WTC11 (cell line): ENCODE measurements at regions not wholly inside any gene's neighbourhood (a gene's known extent, or its start where the extent isn't known, plus 50 kb on each side); places are given as distances from the start of the nearest gene placed in this dataset.

ENCODE experiments used
- ATAC-seq: fragments of 200-7000 bp; cut with Tn5 transposase; 2 replicates; pipeline ENCODE4 v1.10.0; 2021; ENCODE audit warnings: mild to moderate bottlenecking, moderate library complexity
- CTCF ChIA-PET: fragments of 300-600 bp; sonication (Branson Sonifier 250); formaldehyde crosslinking; loops from one replicate; lab custom pipeline; 2021; ENCODE audit warnings: antibody characterized with exemption; lab: Charles Lee
- POLR2A ChIA-PET: fragments of 350-600 bp; sonication (Branson Sonifier 250); formaldehyde crosslinking; loops from one replicate; lab custom pipeline; 2021; ENCODE audit warnings: antibody characterized with exemption; lab: Charles Lee
- DNase-seq: peaks from one replicate; pipeline ENCODE4 v3.0.0; 2021; ENCODE audit warnings: low spot score
- H3K27ac Mint-ChIP-seq: 2 replicates; pipeline ENCODE4 v1.8.0; 2021; ENCODE audit warnings: mixed read lengths
- H3K27me3 Mint-ChIP-seq: 2 replicates; pipeline ENCODE4 v1.8.0; 2021; ENCODE audit warnings: low read depth, mild to moderate bottlenecking, moderate library complexity, mixed read lengths
- H3K36me3 Mint-ChIP-seq: 2 replicates; pipeline ENCODE4 v1.8.0; 2021; ENCODE audit warnings: mixed read lengths
- H3K4me1 Mint-ChIP-seq: 2 replicates; pipeline ENCODE4 v1.8.0; 2022; ENCODE audit warnings: mixed read lengths
- H3K4me3 Mint-ChIP-seq: 2 replicates; pipeline ENCODE4 v1.8.0; 2021; ENCODE audit warnings: mild to moderate bottlenecking, moderate library complexity, mixed read lengths
- H3K9me3 Mint-ChIP-seq: 2 replicates; pipeline ENCODE4 v1.8.0; 2021; ENCODE audit warnings: mixed read lengths
- ATF1 ChIP-seq: sonication (generic); formaldehyde crosslinking; IDR thresholded peaks from 2 replicates; pipeline ENCODE4 v1.8.1; 2023; ENCODE audit warnings: mild to moderate bottlenecking, moderate library complexity, missing genetic modification reagents
- E2F5 ChIP-seq: sonication (generic); formaldehyde crosslinking; IDR thresholded peaks from 2 replicates; pipeline ENCODE4 v1.8.1; 2022; ENCODE audit warnings: mild to moderate bottlenecking, moderate library complexity, missing genetic modification reagents
- ELF4 ChIP-seq: sonication (generic); formaldehyde crosslinking; IDR thresholded peaks from 2 replicates; pipeline ENCODE4 v1.8.1; 2022; ENCODE audit warnings: low read depth, mild to moderate bottlenecking, moderate library complexity, missing genetic modification reagents
- ERG ChIP-seq: fragments of 250-450 bp; sonication (Bioruptor Pico); IDR thresholded peaks from 2 replicates; pipeline ENCODE4 v1.8.0; 2021; ENCODE audit warnings: mild to moderate bottlenecking
- ESRRA ChIP-seq: sonication (generic); formaldehyde crosslinking; IDR thresholded peaks from 2 replicates; pipeline ENCODE4 v1.8.1; 2022; ENCODE audit warnings: mild to moderate bottlenecking, missing genetic modification reagents, borderline replicate concordance
- FOXK1 ChIP-seq: sonication (generic); formaldehyde crosslinking; IDR thresholded peaks from 2 replicates; pipeline ENCODE4 v1.8.0; 2022; ENCODE audit warnings: mild to moderate bottlenecking, moderate library complexity, missing genetic modification reagents
- FOXP1 ChIP-seq: sonication (generic); formaldehyde crosslinking; IDR thresholded peaks from 2 replicates; pipeline ENCODE4 v1.8.0; 2022; ENCODE audit warnings: missing genetic modification reagents, mild to moderate bottlenecking, moderate library complexity, borderline replicate concordance
- GTF2I ChIP-seq: fragments of 250-450 bp; sonication (Bioruptor Pico); conservative IDR thresholded peaks from 2 replicates; pipeline ENCODE4 v1.4.0; 2021; ENCODE audit warnings: mild to moderate bottlenecking
- MXD4 ChIP-seq: fragments of 250-450 bp; sonication (Bioruptor Pico); IDR thresholded peaks from 2 replicates; pipeline ENCODE4 v1.8.0; 2021; ENCODE audit warnings: mild to moderate bottlenecking, moderate library complexity, borderline replicate concordance
- NFATC4 ChIP-seq: fragments of 250-450 bp; sonication (Bioruptor Pico); IDR thresholded peaks from 2 replicates; pipeline ENCODE4 v1.9.0; 2021; ENCODE audit warnings: mild to moderate bottlenecking
- STAT6 ChIP-seq: sonication (generic); formaldehyde crosslinking; conservative IDR thresholded peaks from 2 replicates; pipeline ENCODE4 v1.8.1; 2023; ENCODE audit warnings: mild to moderate bottlenecking, low read depth, missing genetic modification reagents, moderate library complexity
- ZBTB43 ChIP-seq: sonication (generic); formaldehyde crosslinking; IDR thresholded peaks from 2 replicates; pipeline ENCODE4 v1.8.1; 2023; ENCODE audit warnings: mild to moderate bottlenecking, missing genetic modification reagents
- ZNF263 ChIP-seq: sonication (generic); formaldehyde crosslinking; IDR thresholded peaks from 2 replicates; pipeline ENCODE4 v1.8.1; 2022; ENCODE audit warnings: low read depth, mild to moderate bottlenecking, moderate library complexity, missing genetic modification reagents
- ZNF281 ChIP-seq: sonication (generic); formaldehyde crosslinking; IDR thresholded peaks from 2 replicates; pipeline ENCODE4 v1.8.0; 2023; ENCODE audit warnings: mild to moderate bottlenecking, missing genetic modification reagents
- ZNF396 ChIP-seq: fragments of 250-450 bp; sonication (Bioruptor Pico); IDR thresholded peaks from 2 replicates; pipeline ENCODE4 v1.8.0; 2021; ENCODE audit warnings: mild to moderate bottlenecking, moderate library complexity, borderline replicate concordance
- ZNF425 ChIP-seq: fragments of 250-450 bp; sonication (Bioruptor Pico); conservative IDR thresholded peaks from 2 replicates; pipeline ENCODE4 v1.9.0; 2021; ENCODE audit warnings: mild to moderate bottlenecking
- ZNF671 ChIP-seq: fragments of 250-450 bp; sonication (Bioruptor Pico); IDR thresholded peaks from 2 replicates; pipeline ENCODE4 v1.8.0; 2021; ENCODE audit warnings: mild to moderate bottlenecking
- TF ChIP-seq, protein P1 (sequence below): sonication (generic); formaldehyde crosslinking; IDR thresholded peaks from 2 replicates; pipeline ENCODE4 v1.8.1; 2023; ENCODE audit warnings: mild to moderate bottlenecking, missing genetic modification reagents, borderline replicate concordance
- TF ChIP-seq, protein P2 (sequence below): sonication (generic); formaldehyde crosslinking; conservative IDR thresholded peaks from 2 replicates; pipeline ENCODE4 v1.8.1; 2022; ENCODE audit warnings: mild to moderate bottlenecking, missing genetic modification reagents
- TF ChIP-seq, protein P3 (sequence below): fragments of 250-450 bp; sonication (Bioruptor Pico); IDR thresholded peaks from 2 replicates; pipeline ENCODE4 v1.9.0; 2021; ENCODE audit warnings: mild to moderate bottlenecking

DNA sequence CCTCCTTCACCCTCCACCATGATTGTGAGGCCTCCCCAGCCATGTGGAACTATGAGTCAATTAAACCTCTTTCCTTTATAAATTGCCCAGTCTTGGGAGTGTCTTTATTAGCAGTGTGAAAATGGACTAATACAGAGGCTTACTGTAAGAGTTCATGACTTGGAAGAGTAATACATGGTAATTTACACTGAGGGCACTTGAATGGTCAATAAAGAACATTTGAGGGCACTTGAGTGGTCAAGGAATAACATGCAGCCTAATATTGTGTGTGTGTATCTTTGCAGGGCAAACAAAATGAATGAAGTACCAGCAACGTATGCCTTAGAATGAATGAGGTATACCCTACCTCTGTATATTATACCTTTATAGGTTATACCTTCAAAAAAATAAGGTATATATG lies 190.4 kb upstream of the SOX11 start:
- peaks cover 7% of the 10 kb centered on the region; the same call in 1 of the 2 replicates for H3K27me3 Mint-ChIP-seq
- TF ChIP-seq FOXP1 (no peak), ZNF671 (CRISPR knock-in tag) (no peak), ZNF263 (CRISPR knock-in tag) (no peak), ERG (CRISPR knock-in tag) (no peak), NFATC4 (no peak), ELF4 (CRISPR knock-in tag) (no peak), ZNF281 (CRISPR knock-in tag) (no peak), ZNF425 (CRISPR knock-in tag) (no peak), STAT6 (no peak), MXD4 (CRISPR knock-in tag) (no peak), ATF1 (CRISPR knock-in tag) (no peak)
- TF ChIP-seq, protein P1, sequence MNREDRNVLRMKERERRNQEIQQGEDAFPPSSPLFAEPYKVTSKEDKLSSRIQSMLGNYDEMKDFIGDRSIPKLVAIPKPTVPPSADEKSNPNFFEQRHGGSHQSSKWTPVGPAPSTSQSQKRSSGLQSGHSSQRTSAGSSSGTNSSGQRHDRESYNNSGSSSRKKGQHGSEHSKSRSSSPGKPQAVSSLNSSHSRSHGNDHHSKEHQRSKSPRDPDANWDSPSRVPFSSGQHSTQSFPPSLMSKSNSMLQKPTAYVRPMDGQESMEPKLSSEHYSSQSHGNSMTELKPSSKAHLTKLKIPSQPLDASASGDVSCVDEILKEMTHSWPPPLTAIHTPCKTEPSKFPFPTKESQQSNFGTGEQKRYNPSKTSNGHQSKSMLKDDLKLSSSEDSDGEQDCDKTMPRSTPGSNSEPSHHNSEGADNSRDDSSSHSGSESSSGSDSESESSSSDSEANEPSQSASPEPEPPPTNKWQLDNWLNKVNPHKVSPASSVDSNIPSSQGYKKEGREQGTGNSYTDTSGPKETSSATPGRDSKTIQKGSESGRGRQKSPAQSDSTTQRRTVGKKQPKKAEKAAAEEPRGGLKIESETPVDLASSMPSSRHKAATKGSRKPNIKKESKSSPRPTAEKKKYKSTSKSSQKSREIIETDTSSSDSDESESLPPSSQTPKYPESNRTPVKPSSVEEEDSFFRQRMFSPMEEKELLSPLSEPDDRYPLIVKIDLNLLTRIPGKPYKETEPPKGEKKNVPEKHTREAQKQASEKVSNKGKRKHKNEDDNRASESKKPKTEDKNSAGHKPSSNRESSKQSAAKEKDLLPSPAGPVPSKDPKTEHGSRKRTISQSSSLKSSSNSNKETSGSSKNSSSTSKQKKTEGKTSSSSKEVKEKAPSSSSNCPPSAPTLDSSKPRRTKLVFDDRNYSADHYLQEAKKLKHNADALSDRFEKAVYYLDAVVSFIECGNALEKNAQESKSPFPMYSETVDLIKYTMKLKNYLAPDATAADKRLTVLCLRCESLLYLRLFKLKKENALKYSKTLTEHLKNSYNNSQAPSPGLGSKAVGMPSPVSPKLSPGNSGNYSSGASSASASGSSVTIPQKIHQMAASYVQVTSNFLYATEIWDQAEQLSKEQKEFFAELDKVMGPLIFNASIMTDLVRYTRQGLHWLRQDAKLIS: no peak
- H3K4me3 Mint-ChIP-seq: no peak overlapping the region
- peaks cover 86% of the 10 kb centered on the region for H3K9me3 Mint-ChIP-seq
- DNase-seq (no peak), ATAC-seq (no peak)
- H3K36me3 Mint-ChIP-seq: peaks cover 71% of the 10 kb centered on the region
- CTCF ChIA-PET: no interaction called here
- no peak overlapping the region for H3K27ac Mint-ChIP-seq
- POLR2A ChIA-PET: no interaction called here
- H3K4me1 Mint-ChIP-seq: no peaks in the 10 kb centered on the region

- Mint-ChIP-seq H3K9me3 (peaks cover 87% of the 10 kb centered on the region), H3K27ac (no peak overlapping the region), H3K27me3 (peaks cover 7% of the 10 kb centered on the region; the same call in 1 of the 2 replicates), H3K4me1 (no peaks in the 10 kb centered on the region), H3K36me3 (peaks cover 71% of the 10 kb centered on the region), H3K4me3 (no peak overlapping the region)
- ATAC-seq (no peak), DNase-seq (no peak)
- POLR2A ChIA-PET: no interaction called here
- CTCF ChIA-PET: no interaction called here
- no peak for TF ChIP-seq ZNF396
- TF ChIP-seq E2F5 (CRISPR knock-in tag): no peak
- no peak for TF ChIP-seq FOXK1 (CRISPR knock-in tag)
- TF ChIP-seq, protein P2, sequence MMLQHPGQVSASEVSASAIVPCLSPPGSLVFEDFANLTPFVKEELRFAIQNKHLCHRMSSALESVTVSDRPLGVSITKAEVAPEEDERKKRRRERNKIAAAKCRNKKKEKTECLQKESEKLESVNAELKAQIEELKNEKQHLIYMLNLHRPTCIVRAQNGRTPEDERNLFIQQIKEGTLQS (CRISPR knock-in tag): no peak
- TF ChIP-seq, protein P3, sequence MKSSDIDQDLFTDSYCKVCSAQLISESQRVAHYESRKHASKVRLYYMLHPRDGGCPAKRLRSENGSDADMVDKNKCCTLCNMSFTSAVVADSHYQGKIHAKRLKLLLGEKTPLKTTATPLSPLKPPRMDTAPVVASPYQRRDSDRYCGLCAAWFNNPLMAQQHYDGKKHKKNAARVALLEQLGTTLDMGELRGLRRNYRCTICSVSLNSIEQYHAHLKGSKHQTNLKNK: no peak
- TF ChIP-seq ZBTB43 (CRISPR knock-in tag): no peak
- no peak for TF ChIP-seq GTF2I
- no peak for TF ChIP-seq ESRRA (CRISPR knock-in tag)
Observed at GRCh38 chr2:5502385-5502784, 189.8 kb upstream of the SOX11 start.
